GM21576 (cell line): ENCODE measurements at regions not wholly inside any gene's neighbourhood (a gene's known extent, or its start where the extent isn't known, plus 50 kb on each side); places are given as distances from the start of the nearest gene placed in this dataset.

ENCODE experiments used
- ATAC-seq: cut with Tn5 transposase; IDR thresholded peaks from one replicate; pipeline ENCODE4 v1.9.1; 2021; ENCODE audit warnings: mild to moderate bottlenecking, moderate library complexity; ENCODE audit not compliant: unreplicated experiment

- ATAC-seq: no peak
Measured at GRCh38 chr12:12015073-12015685, 55.6 kb upstream of the BCL2L14 start.

- ATAC-seq: no peak
Measured at GRCh38 chr12:12016284-12017100, 54.2 kb upstream of the BCL2L14 start.

GRCh38 chr12:12017135-12017581 lies 53.6 kb upstream of the BCL2L14 start:
- ATAC-seq: no peak

- ATAC-seq: no peak
Measured at GRCh38 chr12:12017798-12018197, 52.9 kb upstream of the BCL2L14 start.

- no peak for ATAC-seq
Measured at GRCh38 chr12:12018454-12018853, 52.3 kb upstream of the BCL2L14 start.

- ATAC-seq: no peak
Measured at GRCh38 chr12:12019881-12020280, 50.9 kb upstream of the BCL2L14 start.

- ATAC-seq: no peak
Measured at GRCh38 chr12:12020762-12021161, 50.0 kb upstream of the BCL2L14 start.
